Suppressor macrophage treated with lipopolysaccharide for 4 hours (primary cell): ENCODE measurements at regions not wholly inside any gene's neighbourhood (a gene's known extent, or its start where the extent isn't known, plus 50 kb on each side); places are given as distances from the start of the nearest gene placed in this dataset.

Experiments used
- DNase-seq: peaks from one replicate; pipeline ENCODE4 v3.0.0-alpha.2; 2020

DNA sequence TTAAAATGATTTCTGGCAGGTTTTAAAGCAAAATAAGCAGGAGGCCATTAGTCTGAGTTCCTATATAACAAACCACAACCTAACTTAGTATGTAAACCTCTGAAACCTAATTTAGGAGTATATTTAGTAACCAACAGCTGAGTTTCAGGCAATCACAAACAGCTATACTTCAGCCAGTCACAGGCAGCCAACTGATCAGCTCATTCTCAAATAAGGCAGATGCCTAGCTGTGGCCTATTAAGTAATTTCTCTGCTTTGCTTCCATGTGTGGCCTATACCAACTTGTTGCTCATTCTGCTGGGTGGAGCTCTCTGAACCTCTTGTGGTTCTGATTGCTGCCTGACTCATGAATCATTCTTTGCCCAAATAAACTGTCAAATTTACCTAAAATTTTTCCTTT is 408.9 kb upstream of the FBXO33 start:
- no peak for DNase-seq

- DNase-seq: no peak
Measured at GRCh38 chr14:39827901-39828655, 395.8 kb upstream of the FBXO33 start.

- no peak for DNase-seq
Measured at GRCh38 chr14:39812532-39813320, 380.5 kb upstream of the FBXO33 start.

- no peak for DNase-seq
Measured at GRCh38 chr14:39807271-39807670, 375.0 kb upstream of the FBXO33 start.

DNA sequence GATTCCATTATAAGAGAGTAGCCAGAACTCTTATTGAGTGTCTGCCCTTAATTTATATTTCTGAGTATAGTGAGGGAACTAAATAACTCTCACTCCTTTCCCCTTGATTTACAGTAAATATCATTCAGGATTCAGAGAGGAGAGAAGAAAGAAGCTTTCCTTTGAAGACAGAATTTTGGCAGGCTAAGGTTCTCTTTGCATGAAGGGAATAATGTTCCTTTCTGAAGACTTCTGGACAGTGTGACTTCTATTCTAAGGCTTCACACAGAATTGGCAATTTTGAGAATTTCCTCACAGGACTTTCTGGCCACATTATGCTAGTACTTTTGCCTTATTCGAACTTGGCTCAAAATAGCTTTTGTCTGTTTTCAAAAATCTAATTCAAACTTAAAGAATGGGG is 352.2 kb upstream of the FBXO33 start:
- DNase-seq: no peak

GRCh38 chr14:39781466-39781865 is 349.2 kb upstream of the FBXO33 start:
- no peak for DNase-seq

DNA sequence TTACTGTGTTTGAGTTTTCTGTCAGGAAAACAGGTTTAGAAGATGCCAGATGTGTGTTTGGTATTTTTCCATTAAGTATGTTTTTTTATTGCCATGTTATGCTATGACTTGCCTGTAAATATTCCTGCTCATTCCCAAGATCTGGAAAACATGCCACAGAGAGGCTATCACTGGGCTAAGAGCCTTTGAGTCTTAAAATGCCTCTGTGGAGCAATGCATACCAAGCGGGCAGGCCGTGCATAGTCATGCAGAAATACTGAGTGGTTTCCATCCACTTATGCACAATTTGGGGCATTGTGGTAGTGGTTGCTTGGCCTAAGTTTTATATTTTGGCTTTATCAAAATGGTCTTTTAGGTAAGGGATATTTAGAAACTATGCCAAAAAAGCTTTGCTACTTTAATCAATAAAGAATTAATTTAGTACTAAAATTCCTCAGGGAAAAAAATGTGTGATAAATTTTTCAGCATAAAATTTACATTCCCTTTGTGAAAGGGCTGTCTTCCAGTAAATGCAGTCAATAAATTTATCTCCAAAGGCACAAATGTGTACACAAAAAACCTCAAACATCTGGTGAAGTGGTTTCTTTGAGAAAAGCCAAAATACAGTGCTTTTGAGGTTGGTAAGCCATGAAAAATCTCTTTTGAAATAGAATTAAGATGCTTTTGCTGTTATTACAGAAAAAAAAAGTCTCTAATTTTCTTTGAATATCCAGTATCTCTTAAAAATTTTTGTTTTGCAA is 341.3 kb upstream of the FBXO33 start:
- no peak for DNase-seq

DNA sequence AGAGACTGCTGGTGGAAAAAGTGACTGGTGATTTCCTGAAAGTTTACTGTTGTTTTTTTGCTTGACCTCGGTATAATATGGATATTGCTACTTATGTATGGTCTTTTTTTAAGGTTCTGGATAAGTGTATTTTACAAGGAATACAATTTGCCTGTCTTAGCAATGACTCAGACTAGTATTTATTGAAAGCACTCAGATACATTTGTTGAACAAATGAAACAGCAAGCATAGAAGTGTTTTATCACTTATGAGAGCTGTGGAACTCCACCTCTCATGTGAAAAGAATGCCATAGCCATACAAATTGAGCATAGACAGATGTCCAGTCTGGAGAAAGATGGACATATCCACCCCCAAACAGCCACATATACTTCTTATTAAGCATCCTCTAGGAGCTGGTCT is 340.4 kb upstream of the FBXO33 start:
- DNase-seq: no peak

- DNase-seq: no peak
Measured at GRCh38 chr14:39768589-39768988, 336.4 kb upstream of the FBXO33 start.

DNA sequence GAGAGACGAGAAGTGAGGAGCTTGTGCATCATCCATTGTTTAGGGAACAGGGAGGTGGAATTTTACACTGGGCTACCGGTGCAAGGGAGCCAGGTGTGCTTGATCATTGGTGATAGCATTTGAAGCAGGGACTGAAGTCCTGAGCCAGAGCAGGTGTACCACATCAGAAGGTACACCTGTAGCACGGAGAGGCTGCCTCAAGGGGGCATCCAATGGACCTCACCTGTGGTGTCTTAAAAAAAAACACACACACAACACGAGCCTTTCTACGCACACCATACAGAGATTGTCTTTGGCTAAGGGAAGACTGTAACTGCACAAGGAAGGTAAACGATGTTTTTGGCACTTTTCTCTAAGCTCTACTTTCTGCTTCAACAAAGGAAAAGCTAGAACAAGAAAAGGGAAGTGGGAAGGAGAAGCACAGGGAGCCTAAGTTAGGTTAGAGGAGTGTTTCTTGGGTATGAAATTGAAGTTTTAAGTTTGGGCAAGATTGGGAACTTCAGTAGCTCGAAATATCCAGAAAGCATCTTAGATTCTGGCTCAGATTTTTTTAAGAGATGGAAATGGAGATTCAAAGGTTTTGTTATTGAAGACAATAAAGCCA is 334.3 kb upstream of the FBXO33 start:
- no peak for DNase-seq

- DNase-seq: no peak
Measured at GRCh38 chr14:39765676-39766075, 333.4 kb upstream of the FBXO33 start.

DNA sequence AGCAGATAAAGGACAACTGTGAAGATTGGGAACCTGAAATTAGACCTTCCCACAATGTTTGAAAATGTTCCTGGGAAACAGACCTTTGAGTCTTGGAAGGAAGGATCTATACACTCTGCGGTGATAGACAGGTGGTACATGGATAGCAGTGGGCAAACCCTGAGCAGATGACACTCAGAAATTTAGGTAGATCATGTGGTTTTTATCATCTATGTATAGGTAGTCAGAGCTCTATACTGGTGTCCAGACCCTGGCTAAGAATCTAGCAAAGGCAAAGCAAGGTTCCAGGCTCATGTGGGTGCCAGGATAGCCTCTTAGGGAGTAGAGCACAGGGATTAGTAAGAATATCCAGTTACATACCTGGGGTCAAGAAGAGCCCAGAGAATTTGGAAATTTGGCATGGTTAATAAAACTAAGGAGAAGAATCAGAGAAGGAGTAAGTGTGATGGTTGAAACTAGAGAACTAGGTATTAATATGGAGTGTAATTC is 331.2 kb upstream of the FBXO33 start:
- no peak for DNase-seq

GRCh38 chr14:39762576-39763401 is 330.6 kb upstream of the FBXO33 start:
- DNase-seq: peak; percentile 30

DNA sequence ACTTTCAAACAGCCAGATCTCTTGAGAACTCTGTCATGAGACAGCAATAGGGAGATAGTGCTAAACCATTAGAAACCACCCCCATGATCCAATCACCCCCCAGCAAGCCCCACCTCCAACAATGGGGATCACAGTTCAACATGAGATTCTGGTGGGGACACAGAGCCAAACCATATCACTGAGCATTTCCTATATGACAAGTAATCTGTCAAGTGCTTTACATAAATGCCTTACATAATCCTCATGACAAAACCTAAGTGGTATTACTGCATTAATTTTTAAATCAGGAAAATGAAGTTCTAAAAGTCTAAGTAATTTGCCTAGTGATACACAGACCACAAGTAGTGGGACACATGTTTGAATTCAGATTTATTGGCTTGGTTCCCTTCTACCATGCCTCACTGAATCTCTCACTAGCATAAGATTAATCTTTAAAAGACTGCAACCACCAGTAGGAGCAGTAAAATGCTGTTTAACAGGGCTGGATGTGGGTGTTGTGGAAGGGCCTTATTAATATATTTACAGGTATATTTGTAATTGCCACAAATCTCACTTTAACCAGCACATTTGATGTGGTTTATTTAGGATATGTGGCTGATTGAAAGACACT is 323.1 kb upstream of the FBXO33 start:
- DNase-seq: no peak

- no peak for DNase-seq
Measured at GRCh38 chr14:39740454-39740853, 308.2 kb upstream of the FBXO33 start.

GRCh38 chr14:39739796-39740195 is 307.6 kb upstream of the FBXO33 start:
- no peak for DNase-seq

- DNase-seq: no peak
Measured at GRCh38 chr14:39734306-39734705, 302.1 kb upstream of the FBXO33 start.

DNA sequence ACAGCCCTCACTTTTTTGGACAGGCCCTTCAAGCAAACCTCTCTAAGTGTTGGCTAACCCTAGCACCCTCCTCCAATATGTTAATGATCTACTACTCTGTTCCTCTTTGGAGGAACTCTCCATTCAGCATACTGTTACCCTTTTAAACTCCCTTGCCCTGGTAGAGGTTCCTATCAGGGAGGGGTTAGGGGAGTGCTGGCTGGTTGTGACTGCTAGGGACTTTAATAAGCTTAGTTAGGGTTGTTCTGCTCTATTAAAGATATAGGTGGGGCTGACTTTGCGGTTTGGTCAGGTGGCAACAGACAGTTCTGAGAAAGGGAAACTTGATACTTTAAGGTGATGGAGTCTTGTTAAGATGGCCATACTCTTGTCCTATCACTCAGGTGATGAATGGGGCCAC is 301.5 kb upstream of the FBXO33 start:
- no peak for DNase-seq

DNA sequence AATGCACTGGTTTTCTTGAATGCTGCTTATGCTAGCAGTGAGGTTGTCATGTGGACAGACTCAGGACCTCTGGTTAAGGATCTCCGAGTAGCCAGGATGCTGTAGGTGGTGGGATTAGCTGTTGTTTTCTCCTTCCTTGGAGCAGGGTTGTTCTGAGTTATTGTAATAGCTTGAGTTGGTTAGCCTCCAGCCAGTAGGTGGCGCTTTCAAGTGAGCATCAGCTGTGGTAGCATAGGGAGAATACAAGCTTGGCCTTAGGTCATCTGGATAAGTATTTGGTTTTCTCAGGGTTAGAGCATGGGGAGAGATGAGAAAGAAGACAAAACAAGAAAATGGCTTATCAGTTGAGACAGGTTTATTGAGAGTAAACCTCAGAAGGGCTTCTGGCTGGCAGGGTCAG is 299.7 kb upstream of the FBXO33 start:
- no peak for DNase-seq

- no peak for DNase-seq
Measured at GRCh38 chr14:39726563-39726962, 294.3 kb upstream of the FBXO33 start.

DNA sequence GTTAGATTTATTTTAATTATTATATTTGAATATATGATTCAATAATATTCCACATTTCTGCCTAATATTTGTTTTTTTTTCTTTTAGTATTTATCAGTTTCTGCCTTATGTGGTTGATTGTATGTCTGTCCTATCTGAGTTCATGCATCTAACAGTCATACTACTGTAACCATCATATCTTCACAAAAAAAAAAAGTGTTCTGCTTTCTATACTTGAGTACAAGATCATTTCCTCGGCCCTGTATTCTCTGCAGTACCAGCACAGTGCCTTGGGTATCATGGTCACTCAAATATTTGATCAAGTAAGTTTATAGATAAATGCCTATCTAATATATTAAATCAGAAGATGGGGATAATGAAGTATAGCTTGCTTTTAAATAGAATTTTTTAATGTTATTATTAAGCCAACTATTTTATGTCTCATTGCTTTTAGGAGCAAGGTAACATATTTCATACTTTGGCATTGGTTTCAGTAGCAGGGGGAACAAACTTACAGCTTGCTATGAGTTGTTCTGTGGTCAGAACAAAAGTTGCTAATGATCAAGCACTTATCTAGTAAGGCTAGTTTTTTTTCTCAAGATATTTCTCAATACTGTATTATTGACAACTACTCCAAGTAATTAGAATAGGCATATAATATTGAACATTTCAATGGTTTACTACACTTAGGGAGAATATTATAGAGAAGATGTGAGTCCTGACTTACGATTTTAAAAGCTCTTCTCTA is 290.5 kb upstream of the FBXO33 start:
- no peak for DNase-seq
